Neural crest cell (in vitro differentiated cells): ENCODE measurements at regions not wholly inside any gene's neighbourhood (a gene's known extent, or its start where the extent isn't known, plus 50 kb on each side); places are given as distances from the start of the nearest gene placed in this dataset.

Experiments used
- DNase-seq: peaks from one replicate; pipeline ENCODE4 v3.0.0; 2021; ENCODE audit warnings: low read depth, mixed read lengths, low spot score
- H3K27ac Mint-ChIP-seq: one replicate; pipeline ENCODE4 v1.8.0; 2021; ENCODE audit warnings: mild to moderate bottlenecking, mixed read lengths; ENCODE audit not compliant: unreplicated experiment
- H3K27me3 Mint-ChIP-seq: 2 replicates; pipeline ENCODE4 v1.8.0; 2021; ENCODE audit warnings: low read depth, mild to moderate bottlenecking, mixed read lengths
- H3K36me3 Mint-ChIP-seq: 2 replicates; pipeline ENCODE4 v1.8.0; 2021; ENCODE audit warnings: low read depth, mild to moderate bottlenecking, mixed read lengths
- H3K4me1 Mint-ChIP-seq: 2 replicates; pipeline ENCODE4 v1.8.0; 2021; ENCODE audit warnings: mixed read lengths
- H3K4me3 Mint-ChIP-seq: one replicate; pipeline ENCODE4 v1.8.0; 2021; ENCODE audit warnings: mild to moderate bottlenecking, mixed read lengths
- H3K9me3 Mint-ChIP-seq: 2 replicates; pipeline ENCODE4 v1.8.0; 2021; ENCODE audit warnings: mixed read lengths
- TF ChIP-seq, protein P1 (sequence below): fragments of 200-600 bp; sonication (generic); conservative IDR thresholded peaks from 2 replicates; pipeline ENCODE4 v1.5.0; 2021; ENCODE audit warnings: antibody characterized with exemption, mild to moderate bottlenecking

DNA sequence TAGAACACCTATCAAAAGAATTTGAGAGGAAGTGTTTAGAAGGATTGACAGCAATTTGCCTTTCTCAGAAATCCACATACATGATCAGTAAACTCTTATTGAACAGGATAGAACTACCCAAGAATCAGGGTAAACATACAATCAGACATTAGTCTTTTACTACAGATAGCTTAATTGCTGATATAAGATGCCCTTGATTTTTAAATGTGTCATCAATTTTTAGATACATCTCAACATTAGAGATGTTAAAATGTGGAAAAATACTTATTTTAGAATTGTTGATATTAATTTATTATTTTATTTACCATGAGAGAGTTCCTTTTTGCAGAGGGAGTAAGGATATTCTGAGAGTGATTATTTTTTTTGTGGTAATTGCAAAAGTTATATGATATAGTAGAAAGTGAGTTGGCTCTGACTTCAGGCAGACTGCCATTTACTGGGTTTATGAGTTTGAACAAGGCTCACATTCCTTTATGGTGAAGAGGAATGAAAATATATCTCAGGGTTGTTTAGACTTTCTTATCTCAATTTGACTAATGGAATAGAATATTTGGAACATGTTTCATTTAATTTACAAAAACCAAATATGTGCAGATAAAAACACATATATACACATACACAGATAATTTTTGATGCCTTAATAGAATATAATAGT is 302.8 kb upstream of the GOLIM4 start:
- H3K9me3 Mint-ChIP-seq, result no peaks in the 10 kb centered on the region
- H3K27me3 Mint-ChIP-seq, result no peaks in the 10 kb centered on the region
- H3K4me1 Mint-ChIP-seq, result no peaks in the 10 kb centered on the region
- no peak overlapping the region for H3K27ac Mint-ChIP-seq
- H3K36me3 Mint-ChIP-seq, result no peaks in the 10 kb centered on the region
- TF ChIP-seq, protein P1, sequence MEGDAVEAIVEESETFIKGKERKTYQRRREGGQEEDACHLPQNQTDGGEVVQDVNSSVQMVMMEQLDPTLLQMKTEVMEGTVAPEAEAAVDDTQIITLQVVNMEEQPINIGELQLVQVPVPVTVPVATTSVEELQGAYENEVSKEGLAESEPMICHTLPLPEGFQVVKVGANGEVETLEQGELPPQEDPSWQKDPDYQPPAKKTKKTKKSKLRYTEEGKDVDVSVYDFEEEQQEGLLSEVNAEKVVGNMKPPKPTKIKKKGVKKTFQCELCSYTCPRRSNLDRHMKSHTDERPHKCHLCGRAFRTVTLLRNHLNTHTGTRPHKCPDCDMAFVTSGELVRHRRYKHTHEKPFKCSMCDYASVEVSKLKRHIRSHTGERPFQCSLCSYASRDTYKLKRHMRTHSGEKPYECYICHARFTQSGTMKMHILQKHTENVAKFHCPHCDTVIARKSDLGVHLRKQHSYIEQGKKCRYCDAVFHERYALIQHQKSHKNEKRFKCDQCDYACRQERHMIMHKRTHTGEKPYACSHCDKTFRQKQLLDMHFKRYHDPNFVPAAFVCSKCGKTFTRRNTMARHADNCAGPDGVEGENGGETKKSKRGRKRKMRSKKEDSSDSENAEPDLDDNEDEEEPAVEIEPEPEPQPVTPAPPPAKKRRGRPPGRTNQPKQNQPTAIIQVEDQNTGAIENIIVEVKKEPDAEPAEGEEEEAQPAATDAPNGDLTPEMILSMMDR, result no peak
- H3K4me3 Mint-ChIP-seq, result no peak overlapping the region
- no peak for DNase-seq

DNA sequence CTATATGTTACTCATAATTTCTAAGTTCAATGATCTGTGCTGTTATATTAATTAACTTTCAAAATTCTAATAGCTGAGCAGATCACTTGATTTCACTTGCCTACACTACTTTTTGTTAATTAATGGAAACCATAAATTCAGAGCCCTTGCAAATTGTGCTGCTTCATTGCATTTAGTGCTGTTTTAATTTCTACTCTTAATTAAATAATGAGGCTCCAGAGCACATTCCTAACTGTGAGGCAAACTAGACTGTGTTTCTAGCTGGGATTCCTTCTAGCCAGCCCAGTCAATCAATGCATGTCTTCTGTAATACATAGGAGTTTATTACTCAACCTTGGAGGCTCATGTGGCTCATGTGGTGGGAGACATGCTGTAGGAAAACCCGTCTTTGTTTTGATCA is 301.1 kb upstream of the GOLIM4 start:
- Mint-ChIP-seq H3K4me3 (no peak overlapping the region), H3K27me3 (no peaks in the 10 kb centered on the region), H3K4me1 (no peaks in the 10 kb centered on the region), H3K27ac (no peak overlapping the region), H3K36me3 (no peaks in the 10 kb centered on the region), H3K9me3 (no peaks in the 10 kb centered on the region)
- DNase-seq, result no peak
- TF ChIP-seq, protein P1, result no peak

DNA sequence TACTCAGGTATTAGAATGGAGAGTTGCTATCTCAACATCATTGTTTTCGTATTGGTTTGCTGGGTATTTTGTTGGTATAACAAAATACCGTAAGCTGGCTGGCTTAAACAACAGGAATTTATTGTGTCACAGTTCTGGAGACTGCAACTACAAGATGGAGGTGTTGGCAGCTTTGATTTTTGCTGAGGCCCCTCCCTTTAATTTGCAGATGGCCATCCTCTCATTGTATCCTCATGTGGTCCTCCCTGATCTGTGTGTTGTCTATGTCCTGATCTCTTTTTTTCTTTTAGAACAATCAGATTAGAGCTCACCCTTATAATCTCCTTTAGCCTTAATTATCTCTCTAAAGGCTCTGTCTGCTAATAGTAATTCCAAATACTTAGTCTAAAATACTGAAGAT is 299.8 kb upstream of the GOLIM4 start:
- Mint-ChIP-seq H3K4me1 (no peaks in the 10 kb centered on the region), H3K27me3 (no peaks in the 10 kb centered on the region), H3K9me3 (no peaks in the 10 kb centered on the region), H3K4me3 (no peak overlapping the region), H3K36me3 (no peaks in the 10 kb centered on the region), H3K27ac (no peak overlapping the region)
- no peak for DNase-seq
- TF ChIP-seq, protein P1, result no peak

DNA sequence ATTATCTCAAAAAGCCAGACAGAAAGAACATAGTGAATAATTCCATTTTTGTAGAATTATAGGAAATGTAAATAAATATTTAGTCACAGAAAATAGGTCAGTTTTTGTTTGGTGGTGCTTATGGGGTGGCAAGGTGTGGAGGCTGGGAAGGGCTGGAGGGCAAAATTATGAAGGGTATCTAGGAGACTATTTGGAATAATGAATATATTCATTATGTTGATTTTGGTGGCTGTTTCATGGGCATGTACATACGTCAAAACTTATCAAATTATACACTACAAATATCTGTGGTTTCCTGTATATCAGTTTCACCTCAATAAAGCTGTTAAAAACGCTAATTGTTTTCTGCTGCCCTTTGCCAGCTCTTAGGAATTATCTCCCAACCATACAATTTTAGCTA is 298.7 kb upstream of the GOLIM4 start:
- Mint-ChIP-seq H3K9me3 (peaks cover 4% of the 10 kb centered on the region), H3K4me3 (no peak overlapping the region), H3K27ac (no peak overlapping the region), H3K4me1 (no peaks in the 10 kb centered on the region), H3K27me3 (no peaks in the 10 kb centered on the region), H3K36me3 (no peaks in the 10 kb centered on the region)
- TF ChIP-seq, protein P1, result no peak
- no peak for DNase-seq

DNA sequence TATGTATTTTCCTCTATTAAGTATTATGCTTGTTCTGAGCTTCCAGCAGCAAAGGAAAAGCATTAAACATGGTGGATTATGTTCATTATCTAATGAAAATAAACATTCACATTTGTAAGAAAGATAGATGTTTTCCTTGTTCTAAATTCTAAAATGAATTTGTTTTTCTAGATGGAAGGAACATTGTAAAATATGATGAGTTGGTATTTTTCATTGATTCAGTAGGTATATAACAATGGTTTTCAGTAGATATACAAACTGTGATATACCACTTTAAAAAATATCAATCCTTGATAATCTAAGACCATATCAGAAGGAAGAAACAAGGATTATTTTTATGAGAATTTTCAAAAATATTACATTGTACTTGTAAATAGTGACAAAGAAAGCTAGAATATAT is 290.6 kb upstream of the GOLIM4 start:
- no peak for DNase-seq
- no peaks in the 10 kb centered on the region for H3K27me3 Mint-ChIP-seq
- no peak overlapping the region for H3K27ac Mint-ChIP-seq
- H3K4me3 Mint-ChIP-seq, result no peak overlapping the region
- peaks cover 13% of the 10 kb centered on the region for H3K36me3 Mint-ChIP-seq
- H3K4me1 Mint-ChIP-seq, result no peaks in the 10 kb centered on the region
- TF ChIP-seq, protein P1, result no peak
- peaks cover 17% of the 10 kb centered on the region for H3K9me3 Mint-ChIP-seq

DNA sequence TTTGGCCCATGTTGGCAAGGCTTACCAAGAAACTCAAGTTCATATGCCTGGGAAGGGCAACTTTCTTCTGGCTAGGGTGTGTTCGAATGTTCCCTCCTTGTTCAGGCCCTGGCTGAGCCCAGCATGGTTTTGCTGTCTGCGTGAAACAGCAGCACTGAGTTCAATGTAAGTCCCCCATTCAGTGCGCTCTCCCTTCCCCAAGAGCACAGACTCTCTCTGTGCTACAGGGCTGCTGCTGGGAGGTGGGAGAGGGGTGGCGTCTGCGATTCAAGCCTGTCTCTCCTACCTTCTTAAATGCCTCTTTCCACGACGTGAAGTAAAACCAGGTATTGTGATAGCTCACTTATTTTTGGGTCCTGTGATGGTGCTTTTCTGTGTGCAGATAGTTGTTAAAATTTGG is 289.3 kb upstream of the GOLIM4 start:
- DNase-seq, result no peak
- H3K4me3 Mint-ChIP-seq, result no peak overlapping the region
- no peaks in the 10 kb centered on the region for H3K4me1 Mint-ChIP-seq
- H3K36me3 Mint-ChIP-seq, result peaks cover 18% of the 10 kb centered on the region
- H3K27ac Mint-ChIP-seq, result peak overlapping the region; percentile 66
- H3K9me3 Mint-ChIP-seq, result peaks cover 19% of the 10 kb centered on the region
- TF ChIP-seq, protein P1, result no peak
- H3K27me3 Mint-ChIP-seq, result no peaks in the 10 kb centered on the region
